Esophagus muscularis mucosa (tissue), 4 donors: ENCODE measurements at regions not wholly inside any gene's neighbourhood (a gene's known extent, or its start where the extent isn't known, plus 50 kb on each side); places are given as distances from the start of the nearest gene placed in this dataset.

Experiments used
- CTCF ChIP-seq, 3 experiments: fragments of 200-600 bp in 2 of 3; fragments of 450-650 bp in 1 of 3; sonication (generic) in 2 of 3; IDR thresholded peaks; one replicate each; pipeline ENCODE4 v1.5.1; 2017 to 2019; ENCODE audit warnings: antibody characterized with exemption in 3 of 3, mild to moderate bottlenecking in 2 of 3, moderate library complexity in 1 of 3
- EP300 ChIP-seq: sonication (generic); formaldehyde crosslinking; IDR thresholded peaks from one replicate; pipeline ENCODE4 v1.6.1; 2017; ENCODE audit warnings: antibody characterized with exemption
- POLR2A ChIP-seq: fragments of 450-650 bp; IDR thresholded peaks from one replicate; pipeline ENCODE4 v1.6.1; 2017; ENCODE audit warnings: antibody characterized with exemption, moderate library complexity, mild to moderate bottlenecking, low read depth
- POLR2AphosphoS5 ChIP-seq, 2 donors: sonication (generic); formaldehyde crosslinking; IDR thresholded peaks; one replicate each; pipeline ENCODE4 v1.6.1; 2017; ENCODE audit warnings: antibody characterized with exemption in 2 of 2

GRCh38 chr14:106808907-106809306 is 1282.5 kb downstream of the TMEM121 start:
- TF ChIP-seq POLR2A (no peak), CTCF (IDR thresholded peaks at IDR 0.05) (no peak), POLR2AphosphoS5 (IDR thresholded peaks at IDR 0.05) (no peak), EP300 (no peak)
